ENCODE measurements at regions not wholly inside any gene's neighbourhood (a gene's known extent, or its start where the extent isn't known, plus 50 kb on each side); places are given as distances from the start of the nearest gene placed in this dataset.

DNA sequence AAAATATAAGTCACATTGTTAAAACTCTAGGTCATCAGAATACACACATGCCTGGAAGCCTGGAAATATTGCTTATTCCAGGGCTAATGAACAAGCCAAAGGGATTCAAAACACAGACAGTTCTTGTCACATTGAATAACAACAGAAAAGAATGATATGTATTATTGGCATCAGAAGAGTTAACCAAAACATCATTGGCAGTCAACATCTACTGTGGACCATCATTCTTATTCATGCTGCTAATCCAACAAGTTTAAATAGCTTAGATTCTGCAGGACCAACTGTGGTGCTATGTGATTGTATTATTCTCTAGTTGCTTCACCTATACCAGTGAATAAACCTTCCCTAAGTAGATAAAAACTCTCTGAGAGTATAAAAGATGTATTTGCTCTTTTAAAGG is 198.3 kb downstream of the NEBL start:
- Histone ChIP-seq H3K4me3 (ENCODE audit: low read depth, low read length) (no peak overlapping the region), H3K36me3 (ENCODE audit: control insufficient read depth, insufficient read depth, low read length) (no peaks in the 10 kb centered on the region), H3K27ac (ENCODE audit: insufficient read depth, low read length, poor library complexity, severe bottlenecking) (no peak overlapping the region), H3K27me3 (ENCODE audit: control insufficient read depth, insufficient read depth, low read length) (no peaks in the 10 kb centered on the region), H3K9me3 (ENCODE audit: control insufficient read depth in 2 of 2, low read length in 2 of 2) (no peaks in the 10 kb centered on the region), H3K4me1 (ENCODE audit: control insufficient read depth, insufficient read depth, low read length, poor library complexity, severe bottlenecking) (no peaks in the 10 kb centered on the region)
- ATAC-seq (ENCODE audit: low read depth in 2 of 2) (no peak), DNase-seq (no peak)
- H3K4me3 Mint-ChIP-seq, result no peak overlapping the region
- no peaks in the 10 kb centered on the region for H3K36me3 Mint-ChIP-seq
- no peaks in the 10 kb centered on the region for H3K27me3 Mint-ChIP-seq
- H3K9me3 Mint-ChIP-seq, result peaks cover 0 to 16% (median 7%) of the 10 kb centered on the region in 7 donors
- no peaks in the 10 kb centered on the region for H3K4me1 Mint-ChIP-seq
- no peak overlapping the region for H3K27ac Mint-ChIP-seq

DNA sequence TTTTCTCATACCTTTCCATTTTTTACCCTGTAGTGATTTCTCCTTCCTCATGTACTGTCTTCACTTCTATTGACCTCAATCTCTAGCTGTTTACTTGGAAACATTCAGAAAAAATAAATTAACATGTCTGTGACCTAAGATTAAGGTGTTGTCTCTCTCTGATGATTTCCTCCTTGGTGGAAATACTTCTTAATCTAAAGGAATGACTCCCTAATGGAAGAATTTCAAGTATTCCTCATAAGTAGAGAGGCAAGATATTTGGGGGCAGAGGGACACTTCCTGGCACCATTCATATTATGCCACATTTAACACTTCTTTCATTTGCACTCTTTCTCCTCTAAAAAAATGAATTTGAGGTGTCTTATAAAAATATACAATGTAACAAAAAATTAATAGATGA is 202.8 kb downstream of the NEBL start:
- Mint-ChIP-seq H3K9me3 (peaks cover 0 to 13% (median 3%) of the 10 kb centered on the region in 7 donors), H3K27me3 (no peaks in the 10 kb centered on the region), H3K4me3 (no peak overlapping the region), H3K4me1 (no peaks in the 10 kb centered on the region), H3K27ac (no peak overlapping the region), H3K36me3 (no peaks in the 10 kb centered on the region)
- no peaks in the 10 kb centered on the region for H3K4me1 ChIP-seq (ENCODE audit: control insufficient read depth, insufficient read depth, low read length, poor library complexity, severe bottlenecking)
- no peak overlapping the region for H3K27ac ChIP-seq (ENCODE audit: insufficient read depth, low read length, poor library complexity, severe bottlenecking)
- H3K4me3 ChIP-seq (ENCODE audit: low read depth, low read length), result no peak overlapping the region
- H3K27me3 ChIP-seq (ENCODE audit: control insufficient read depth, insufficient read depth, low read length), result no peaks in the 10 kb centered on the region
- DNase-seq (no peak), ATAC-seq (ENCODE audit: low read depth in 2 of 2) (no peak)
- no peaks in the 10 kb centered on the region for H3K36me3 ChIP-seq (ENCODE audit: control insufficient read depth, insufficient read depth, low read length)
- H3K9me3 ChIP-seq (ENCODE audit: control insufficient read depth in 2 of 2, low read length in 2 of 2), result peaks cover 0 to 2% of the 10 kb centered on the region in 2 experiments

DNA sequence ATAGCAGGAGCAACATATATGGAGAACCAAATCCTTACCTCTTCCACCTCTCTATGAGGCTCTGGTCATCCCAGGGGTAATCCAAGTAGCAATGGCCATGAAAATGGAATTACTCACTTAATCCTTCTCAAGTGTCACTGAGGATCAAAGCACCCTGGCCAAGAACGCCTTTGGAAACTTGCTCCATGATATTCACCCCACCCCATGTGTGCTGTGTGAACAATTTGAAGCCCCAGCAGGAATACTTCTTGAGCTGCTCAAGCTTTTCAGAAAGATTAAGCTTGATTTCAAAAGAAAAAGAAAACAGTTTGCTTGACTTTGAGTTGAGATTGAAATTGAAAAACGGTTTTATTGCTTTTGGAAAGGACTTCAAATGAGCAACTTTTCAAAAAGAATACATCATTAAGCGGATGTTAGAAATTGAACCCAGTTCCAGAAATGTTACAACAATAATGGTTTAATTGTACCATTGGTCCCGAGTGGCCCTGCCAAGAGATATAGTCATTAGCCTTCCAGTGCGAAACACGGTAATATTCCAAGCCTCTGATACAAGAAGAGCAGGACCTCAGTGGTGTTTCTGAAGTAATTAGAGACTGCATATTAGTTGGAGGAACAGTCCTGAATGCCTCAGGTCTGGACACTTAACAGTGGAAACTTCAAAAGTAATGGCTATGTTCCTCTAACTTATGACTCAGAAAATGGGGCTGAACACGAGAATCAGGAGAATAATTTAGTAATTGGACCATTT is 208.1 kb downstream of the NEBL start:
- Mint-ChIP-seq H3K27me3 (no peaks in the 10 kb centered on the region), H3K36me3 (no peaks in the 10 kb centered on the region), H3K9me3 (peaks cover 2 to 8% (median 4%) of the 10 kb centered on the region in 7 donors), H3K4me3 (no peak overlapping the region), H3K27ac (no peak overlapping the region), H3K4me1 (no peaks in the 10 kb centered on the region)
- Histone ChIP-seq H3K4me1 (ENCODE audit: control insufficient read depth, insufficient read depth, low read length, poor library complexity, severe bottlenecking) (no peaks in the 10 kb centered on the region), H3K27me3 (ENCODE audit: control insufficient read depth, insufficient read depth, low read length) (no peaks in the 10 kb centered on the region), H3K9me3 (ENCODE audit: control insufficient read depth in 2 of 2, low read length in 2 of 2) (peaks cover 0 to 2% of the 10 kb centered on the region in 2 experiments), H3K4me3 (ENCODE audit: low read depth, low read length) (no peak overlapping the region), H3K27ac (ENCODE audit: insufficient read depth, low read length, poor library complexity, severe bottlenecking) (no peak overlapping the region), H3K36me3 (ENCODE audit: control insufficient read depth, insufficient read depth, low read length) (no peaks in the 10 kb centered on the region)
- no peak for DNase-seq
- ATAC-seq (ENCODE audit: low read depth in 2 of 2), result no peak

DNA sequence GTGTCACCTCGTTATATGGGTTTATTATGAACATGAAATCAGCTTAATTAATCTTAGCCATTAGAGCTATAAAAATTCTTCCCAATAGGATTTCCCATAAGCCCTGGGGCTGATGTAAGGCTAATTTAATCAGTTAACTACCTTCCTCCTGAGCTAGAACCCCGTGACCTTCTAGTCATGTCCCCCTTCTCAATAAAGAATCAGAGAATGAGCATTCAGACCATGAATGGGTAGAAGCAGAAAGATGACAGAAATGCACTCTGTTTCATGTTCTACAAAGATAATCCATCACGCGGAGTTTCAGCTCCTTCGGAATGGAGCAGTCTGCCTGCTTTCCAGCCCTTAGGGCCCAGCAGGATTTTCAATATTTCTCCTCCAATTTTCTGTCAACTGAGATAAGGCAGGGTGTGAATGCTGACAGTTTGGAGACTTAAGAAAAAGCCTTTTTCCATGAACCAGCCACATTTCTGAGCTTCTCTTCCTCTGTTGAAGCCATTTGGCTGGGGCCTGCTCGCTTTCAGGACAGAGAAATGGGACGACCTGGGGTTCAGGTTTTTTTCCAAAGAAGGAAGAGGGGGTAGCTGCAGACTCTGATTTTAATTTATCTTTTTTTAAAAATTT is 211.0 kb downstream of the NEBL start:
- Histone ChIP-seq H3K36me3 (ENCODE audit: control insufficient read depth, insufficient read depth, low read length) (no peaks in the 10 kb centered on the region), H3K27me3 (ENCODE audit: control insufficient read depth, insufficient read depth, low read length) (no peaks in the 10 kb centered on the region), H3K4me3 (ENCODE audit: low read depth, low read length) (no peak overlapping the region), H3K9me3 (ENCODE audit: control insufficient read depth in 2 of 2, low read length in 2 of 2) (peaks cover 0 to 2% of the 10 kb centered on the region in 2 experiments), H3K4me1 (ENCODE audit: control insufficient read depth, insufficient read depth, low read length, poor library complexity, severe bottlenecking) (no peaks in the 10 kb centered on the region), H3K27ac (ENCODE audit: insufficient read depth, low read length, poor library complexity, severe bottlenecking) (no peak overlapping the region)
- H3K27me3 Mint-ChIP-seq, result no peaks in the 10 kb centered on the region
- no peaks in the 10 kb centered on the region for H3K36me3 Mint-ChIP-seq
- no peaks in the 10 kb centered on the region for H3K4me1 Mint-ChIP-seq
- peaks cover 2 to 16% (median 5%) of the 10 kb centered on the region in 7 donors for H3K9me3 Mint-ChIP-seq
- no peak for DNase-seq
- no peak for ATAC-seq (ENCODE audit: low read depth in 2 of 2)
- H3K4me3 Mint-ChIP-seq, result no peak overlapping the region
- H3K27ac Mint-ChIP-seq, result no peak overlapping the region

DNA sequence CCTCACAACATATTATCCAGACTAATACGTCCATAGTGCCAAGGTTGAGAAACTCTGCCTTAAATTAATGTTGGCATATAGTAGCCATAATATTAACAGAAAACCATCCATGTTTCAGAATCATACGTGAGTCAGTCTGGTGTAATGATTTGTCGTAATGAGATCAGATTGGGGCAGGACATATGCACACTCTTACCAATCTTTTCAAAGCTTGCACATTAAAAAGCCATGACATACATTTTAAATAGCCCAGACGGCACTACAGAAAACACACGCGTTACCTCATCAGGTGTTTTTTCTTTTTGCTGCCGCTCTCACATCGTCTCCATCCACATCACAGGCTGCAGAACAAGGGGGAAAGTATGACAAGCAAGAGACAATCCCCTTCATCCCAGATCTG is 211.6 kb downstream of the NEBL start:
- H3K36me3 ChIP-seq (ENCODE audit: control insufficient read depth, insufficient read depth, low read length), result no peaks in the 10 kb centered on the region
- no peaks in the 10 kb centered on the region for H3K27me3 ChIP-seq (ENCODE audit: control insufficient read depth, insufficient read depth, low read length)
- H3K9me3 ChIP-seq (ENCODE audit: control insufficient read depth in 2 of 2, low read length in 2 of 2), result peaks cover 0 to 2% of the 10 kb centered on the region in 2 experiments
- H3K4me1 Mint-ChIP-seq, result no peaks in the 10 kb centered on the region
- no peak overlapping the region for H3K4me3 ChIP-seq (ENCODE audit: low read depth, low read length)
- no peak overlapping the region for H3K27ac Mint-ChIP-seq
- H3K36me3 Mint-ChIP-seq, result no peaks in the 10 kb centered on the region
- H3K4me1 ChIP-seq (ENCODE audit: control insufficient read depth, insufficient read depth, low read length, poor library complexity, severe bottlenecking), result no peaks in the 10 kb centered on the region
- no peaks in the 10 kb centered on the region for H3K27me3 Mint-ChIP-seq
- DNase-seq (no peak), ATAC-seq (ENCODE audit: low read depth in 2 of 2) (no peak)
- H3K27ac ChIP-seq (ENCODE audit: insufficient read depth, low read length, poor library complexity, severe bottlenecking), result no peak overlapping the region
- H3K4me3 Mint-ChIP-seq, result no peak overlapping the region
- peaks cover 3 to 16% (median 5%) of the 10 kb centered on the region in 7 donors for H3K9me3 Mint-ChIP-seq

DNA sequence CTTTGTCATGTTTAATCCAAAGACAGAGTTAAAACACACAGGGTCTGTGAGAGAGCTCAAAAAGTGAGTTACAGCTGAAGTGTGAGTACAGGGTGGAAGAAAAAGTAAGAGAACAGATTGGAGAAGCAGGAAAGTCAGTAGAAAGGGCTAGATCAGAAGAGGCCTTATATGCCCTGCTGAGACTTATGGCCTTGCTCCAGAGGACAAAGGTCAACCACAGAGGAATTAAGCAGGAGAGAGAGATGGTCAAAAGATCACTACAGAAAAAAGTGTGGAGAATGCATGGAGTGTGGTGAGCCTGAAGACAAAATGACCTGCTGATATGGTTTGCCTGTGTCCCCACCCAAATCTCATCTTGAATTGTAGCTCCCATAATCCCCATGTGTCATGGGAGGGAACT is 213.8 kb downstream of the NEBL start:
- H3K36me3 ChIP-seq (ENCODE audit: control insufficient read depth, insufficient read depth, low read length), result no peaks in the 10 kb centered on the region
- ATAC-seq (ENCODE audit: low read depth in 2 of 2), result no peak
- Mint-ChIP-seq H3K27ac (no peak overlapping the region), H3K4me3 (no peak overlapping the region), H3K9me3 (peaks cover 3 to 16% (median 5%) of the 10 kb centered on the region in 7 donors), H3K27me3 (no peaks in the 10 kb centered on the region), H3K36me3 (no peaks in the 10 kb centered on the region), H3K4me1 (no peaks in the 10 kb centered on the region)
- no peaks in the 10 kb centered on the region for H3K4me1 ChIP-seq (ENCODE audit: control insufficient read depth, insufficient read depth, low read length, poor library complexity, severe bottlenecking)
- H3K4me3 ChIP-seq (ENCODE audit: low read depth, low read length), result no peak overlapping the region
- no peak overlapping the region for H3K27ac ChIP-seq (ENCODE audit: insufficient read depth, low read length, poor library complexity, severe bottlenecking)
- no peak for DNase-seq
- H3K27me3 ChIP-seq (ENCODE audit: control insufficient read depth, insufficient read depth, low read length), result no peaks in the 10 kb centered on the region
- no peaks in the 10 kb centered on the region for H3K9me3 ChIP-seq (ENCODE audit: control insufficient read depth in 2 of 2, low read length in 2 of 2)

DNA sequence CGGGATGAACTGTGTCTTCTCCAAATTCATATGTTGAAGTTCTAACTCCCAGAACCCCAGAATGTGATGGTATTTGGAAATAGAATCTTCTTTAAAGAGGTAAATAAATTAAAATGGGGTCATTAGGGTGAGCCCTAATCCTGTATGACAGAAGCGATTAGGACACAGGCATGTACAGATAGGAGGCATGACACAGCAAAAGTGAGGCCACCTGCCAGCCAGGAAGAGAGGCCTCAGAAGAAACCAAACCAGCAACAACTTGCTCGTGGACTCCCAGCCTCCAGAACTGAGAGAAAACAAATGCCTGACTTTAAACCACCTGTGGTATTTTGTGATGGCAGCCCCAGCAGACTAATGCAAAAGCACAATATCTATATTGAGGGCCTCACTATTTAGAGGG is 214.3 kb downstream of the NEBL start:
- ATAC-seq (ENCODE audit: low read depth in 2 of 2), result no peak

DNA sequence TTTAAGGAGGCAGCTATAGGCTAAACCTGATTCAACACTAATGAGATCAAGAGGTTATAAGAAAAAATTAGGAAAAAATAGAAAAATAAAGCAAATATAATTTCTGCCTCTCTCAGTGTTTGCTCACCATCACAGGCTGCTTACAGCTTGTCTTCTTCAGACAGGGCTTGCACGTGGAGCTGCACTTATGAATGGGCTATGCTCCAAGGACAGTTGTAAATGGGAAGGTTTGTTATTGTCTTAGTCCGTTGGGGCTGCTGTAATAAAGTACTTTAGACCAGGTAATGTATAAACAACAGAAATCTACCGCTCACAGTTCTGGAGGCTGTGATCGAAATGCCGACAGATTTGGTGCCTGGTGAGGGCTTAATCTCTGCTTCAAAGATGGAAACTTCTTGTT is 219.8 kb downstream of the NEBL start:
- Mint-ChIP-seq H3K27me3 (no peaks in the 10 kb centered on the region), H3K36me3 (no peaks in the 10 kb centered on the region), H3K4me3 (no peak overlapping the region), H3K4me1 (no peaks in the 10 kb centered on the region), H3K9me3 (peaks cover 0 to 13% (median 2%) of the 10 kb centered on the region in 7 donors), H3K27ac (no peak overlapping the region)
- DNase-seq (no peak), ATAC-seq (ENCODE audit: low read depth in 2 of 2) (no peak)
- H3K4me3 ChIP-seq (ENCODE audit: low read depth, low read length), result no peak overlapping the region
- no peak overlapping the region for H3K27ac ChIP-seq (ENCODE audit: insufficient read depth, low read length, poor library complexity, severe bottlenecking)
- H3K4me1 ChIP-seq (ENCODE audit: control insufficient read depth, insufficient read depth, low read length, poor library complexity, severe bottlenecking), result no peaks in the 10 kb centered on the region
- H3K27me3 ChIP-seq (ENCODE audit: control insufficient read depth, insufficient read depth, low read length), result no peaks in the 10 kb centered on the region
- H3K9me3 ChIP-seq (ENCODE audit: control insufficient read depth in 2 of 2, low read length in 2 of 2), result no peaks in the 10 kb centered on the region
- H3K36me3 ChIP-seq (ENCODE audit: control insufficient read depth, insufficient read depth, low read length), result no peaks in the 10 kb centered on the region

More for the DNA sequence above, 214.3 kb downstream of the NEBL start:
- Histone ChIP-seq H3K36me3 (ENCODE audit: control insufficient read depth, insufficient read depth, low read length) (no peaks in the 10 kb centered on the region), H3K4me1 (ENCODE audit: control insufficient read depth, insufficient read depth, low read length, poor library complexity, severe bottlenecking) (no peaks in the 10 kb centered on the region), H3K4me3 (ENCODE audit: low read depth, low read length) (no peak overlapping the region), H3K9me3 (ENCODE audit: control insufficient read depth in 2 of 2, low read length in 2 of 2) (no peaks in the 10 kb centered on the region), H3K27ac (ENCODE audit: insufficient read depth, low read length, poor library complexity, severe bottlenecking) (no peak overlapping the region), H3K27me3 (ENCODE audit: control insufficient read depth, insufficient read depth, low read length) (no peaks in the 10 kb centered on the region)
- DNase-seq, result no peak
- Mint-ChIP-seq H3K9me3 (peaks cover 2 to 16% (median 5%) of the 10 kb centered on the region in 7 donors), H3K27ac (no peak overlapping the region), H3K36me3 (no peaks in the 10 kb centered on the region), H3K4me1 (no peaks in the 10 kb centered on the region), H3K27me3 (no peaks in the 10 kb centered on the region), H3K4me3 (no peak overlapping the region)

All from CD4-positive, CD25-positive, alpha-beta regulatory T cell (primary cell).